Activated B cell treated with CpG ODN at 0.5 μM for 24 hours (primary cell): ENCODE measurements at regions not wholly inside any gene's neighbourhood (a gene's known extent, or its start where the extent isn't known, plus 50 kb on each side); places are given as distances from the start of the nearest gene placed in this dataset.

Experiments
- ATAC-seq: fragments of 200-7000 bp; cut with Tn5 transposase; one replicate; pipeline ENCODE4 v1.10.0; 2021; ENCODE audit warnings: low read depth, mild to moderate bottlenecking, moderate library complexity
- CTCF ChIA-PET: fragments of 350-600 bp; sonication (Branson Sonifier 250); formaldehyde crosslinking; loops from one replicate; lab custom pipeline; 2021; ENCODE audit warnings: antibody characterized with exemption; lab: Charles Lee
- POLR2A ChIA-PET: fragments of 350-600 bp; sonication (Branson Sonifier 250); formaldehyde crosslinking; loops from one replicate; lab custom pipeline; 2021; ENCODE audit warnings: antibody characterized with exemption; lab: Charles Lee
- DNase-seq: peaks from one replicate; pipeline ENCODE4 v3.0.0; 2022
- H3K27ac Mint-ChIP-seq: one replicate; pipeline ENCODE4 v1.8.0; 2020; ENCODE audit warnings: mixed read lengths
- H3K27me3 Mint-ChIP-seq: one replicate; pipeline ENCODE4 v1.8.0; 2021; ENCODE audit warnings: mixed read lengths
- H3K36me3 Mint-ChIP-seq: one replicate; pipeline ENCODE4 v1.8.0; 2021; ENCODE audit warnings: low read depth, mixed read lengths
- H3K4me1 Mint-ChIP-seq: one replicate; pipeline ENCODE4 v1.8.0; 2021; ENCODE audit warnings: mixed read lengths
- H3K4me3 Mint-ChIP-seq: one replicate; pipeline ENCODE4 v1.8.0; 2020; ENCODE audit warnings: mild to moderate bottlenecking, mixed read lengths
- H3K9me3 Mint-ChIP-seq: one replicate; pipeline ENCODE4 v1.8.0; 2020; ENCODE audit warnings: mixed read lengths
- intact Hi-C: fragments of 100-400 bp; cut with micrococcal nuclease; formaldehyde crosslinking; loops from one replicate; pipeline ENCODE4 v1.15.1; 2024
- TF ChIP-seq, protein P1 (sequence below): fragments of 200-600 bp; IDR thresholded peaks from one replicate; pipeline ENCODE4 v1.8.0; 2022; ENCODE audit warnings: antibody characterized with exemption, mild to moderate bottlenecking

DNA sequence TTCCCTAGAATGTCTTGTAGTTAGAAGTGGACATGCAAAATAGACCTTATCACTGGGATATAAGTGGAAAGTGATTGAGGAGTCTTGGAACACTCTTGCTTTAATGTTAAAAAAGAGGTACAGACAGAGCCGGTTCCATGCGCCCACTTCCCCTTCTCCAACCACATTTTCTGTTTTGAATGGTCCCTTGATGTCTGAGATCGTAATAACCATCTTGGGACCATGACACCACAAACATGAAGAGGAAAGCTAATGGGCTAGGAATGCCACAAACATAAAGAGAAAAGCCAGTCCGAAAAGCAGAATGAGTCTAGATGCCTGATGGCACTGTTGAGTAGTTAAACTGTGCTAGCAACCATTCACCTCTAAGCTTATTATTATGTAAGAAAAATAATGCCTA is 54.8 kb upstream of the SPON1 start:
- POLR2A ChIA-PET = no interaction called here
- Mint-ChIP-seq H3K27me3 (peaks cover 10% of the 10 kb centered on the region), H3K36me3 (no peaks in the 10 kb centered on the region), H3K27ac (no peak overlapping the region), H3K4me1 (peaks cover 2% of the 10 kb centered on the region), H3K9me3 (peaks cover 7% of the 10 kb centered on the region), H3K4me3 (no peak overlapping the region)
- ATAC-seq = no peak
- intact Hi-C loops = no loop called here
- no peak for DNase-seq
- CTCF ChIA-PET = no interaction called here
- TF ChIP-seq, protein P1, sequence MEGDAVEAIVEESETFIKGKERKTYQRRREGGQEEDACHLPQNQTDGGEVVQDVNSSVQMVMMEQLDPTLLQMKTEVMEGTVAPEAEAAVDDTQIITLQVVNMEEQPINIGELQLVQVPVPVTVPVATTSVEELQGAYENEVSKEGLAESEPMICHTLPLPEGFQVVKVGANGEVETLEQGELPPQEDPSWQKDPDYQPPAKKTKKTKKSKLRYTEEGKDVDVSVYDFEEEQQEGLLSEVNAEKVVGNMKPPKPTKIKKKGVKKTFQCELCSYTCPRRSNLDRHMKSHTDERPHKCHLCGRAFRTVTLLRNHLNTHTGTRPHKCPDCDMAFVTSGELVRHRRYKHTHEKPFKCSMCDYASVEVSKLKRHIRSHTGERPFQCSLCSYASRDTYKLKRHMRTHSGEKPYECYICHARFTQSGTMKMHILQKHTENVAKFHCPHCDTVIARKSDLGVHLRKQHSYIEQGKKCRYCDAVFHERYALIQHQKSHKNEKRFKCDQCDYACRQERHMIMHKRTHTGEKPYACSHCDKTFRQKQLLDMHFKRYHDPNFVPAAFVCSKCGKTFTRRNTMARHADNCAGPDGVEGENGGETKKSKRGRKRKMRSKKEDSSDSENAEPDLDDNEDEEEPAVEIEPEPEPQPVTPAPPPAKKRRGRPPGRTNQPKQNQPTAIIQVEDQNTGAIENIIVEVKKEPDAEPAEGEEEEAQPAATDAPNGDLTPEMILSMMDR = no peak

DNA sequence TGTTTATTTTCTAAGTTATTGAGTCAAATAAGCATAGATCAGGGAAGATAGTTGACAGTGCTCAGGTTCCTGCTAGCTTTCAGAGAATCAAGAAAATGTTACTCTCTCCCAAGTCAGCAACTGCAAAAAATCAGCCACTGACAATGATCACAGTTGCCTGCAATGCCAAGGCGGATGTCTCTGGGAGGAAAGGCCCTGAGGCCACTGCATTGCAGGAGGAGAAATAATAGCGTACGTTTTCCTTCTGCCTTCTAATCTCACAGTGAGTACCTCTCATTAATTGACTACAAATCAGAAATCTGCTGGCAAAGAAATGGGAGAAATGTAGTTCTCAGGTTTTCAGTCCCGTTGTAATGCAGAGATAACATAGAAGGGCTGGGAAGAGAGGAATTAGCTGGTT is 54.0 kb upstream of the SPON1 start:
- CTCF ChIA-PET = no interaction called here
- intact Hi-C loops = no loop called here

More for the DNA sequence above, 54.0 kb upstream of the SPON1 start:
- Mint-ChIP-seq H3K4me1 (peaks cover 2% of the 10 kb centered on the region), H3K36me3 (no peaks in the 10 kb centered on the region), H3K27me3 (peaks cover 6% of the 10 kb centered on the region), H3K27ac (no peak overlapping the region), H3K4me3 (no peak overlapping the region), H3K9me3 (peaks cover 7% of the 10 kb centered on the region)
- POLR2A ChIA-PET = no interaction called here
- TF ChIP-seq, protein P1 = no peak
- no peak for ATAC-seq
- DNase-seq = no peak
